GM19239 (cell line): ENCODE measurements at regions not wholly inside any gene's neighbourhood (a gene's known extent, or its start where the extent isn't known, plus 50 kb on each side); places are given as distances from the start of the nearest gene placed in this dataset.
"Not testable (repeated sequence)": the region's sequence is repeated elsewhere in the genome, so short reads cannot be mapped to it uniquely, and the experiment has no call there.

Experiments
- DNase-seq: peaks from one replicate; pipeline ENCODE4 v3.0.0; 2011; ENCODE audit warnings: low spot score; ENCODE audit not compliant: insufficient read length
- FAIRE-seq: peaks from 2 replicates; lab custom pipeline; 2011; peaks lifted over from hg19 to GRCh38; lab: Jason Lieb, UNC

- FAIRE-seq = no peak
Measured at GRCh38 chr20:52305024-52305645, 113.6 kb upstream of the ZFP64 start.

GRCh38 chr20:52303281-52303950 lies 111.8 kb upstream of the ZFP64 start:
- FAIRE-seq (no peak), DNase-seq (no peak)

More at GRCh38 chr20:52305024-52305645, 113.6 kb upstream of the ZFP64 start:
- DNase-seq = no peak

- FAIRE-seq (no peak), DNase-seq (no peak)
Measured at GRCh38 chr20:52302736-52303135, 111.2 kb upstream of the ZFP64 start.

GRCh38 chr20:52302051-52302450 lies 110.5 kb upstream of the ZFP64 start:
- DNase-seq, FAIRE-seq: not testable (repeated sequence)

- no peak for DNase-seq
Measured at GRCh38 chr20:52295556-52295955, 104.0 kb upstream of the ZFP64 start.

GRCh38 chr20:52294106-52294628 lies 102.6 kb upstream of the ZFP64 start:
- FAIRE-seq (no peak), DNase-seq (no peak)

More at GRCh38 chr20:52295556-52295955, 104.0 kb upstream of the ZFP64 start:
- FAIRE-seq = no peak

- FAIRE-seq = no peak
- DNase-seq = no peak
Measured at GRCh38 chr20:52291109-52291508, 99.5 kb upstream of the ZFP64 start.

GRCh38 chr20:52290569-52290968 lies 99.0 kb upstream of the ZFP64 start:
- FAIRE-seq (no peak), DNase-seq (no peak)

- no peak for FAIRE-seq
- no peak for DNase-seq
Measured at GRCh38 chr20:52289956-52290565, 98.5 kb upstream of the ZFP64 start.

- no peak for FAIRE-seq
- DNase-seq = no peak
Measured at GRCh38 chr20:52280407-52280806, 88.8 kb upstream of the ZFP64 start.

- no peak for DNase-seq
- no peak for FAIRE-seq
Measured at GRCh38 chr20:52279706-52280105, 88.1 kb upstream of the ZFP64 start.

- FAIRE-seq (no peak), DNase-seq (no peak)
Measured at GRCh38 chr20:52275181-52275691, 83.7 kb upstream of the ZFP64 start.

- FAIRE-seq = no peak
- DNase-seq = no peak
Measured at GRCh38 chr20:52270696-52271095, 79.1 kb upstream of the ZFP64 start.

- no peak for FAIRE-seq
Measured at GRCh38 chr20:52270001-52270606, 78.5 kb upstream of the ZFP64 start.

GRCh38 chr20:52269321-52269720 lies 77.7 kb upstream of the ZFP64 start:
- DNase-seq (no peak), FAIRE-seq (no peak)

More at GRCh38 chr20:52270001-52270606, 78.5 kb upstream of the ZFP64 start:
- DNase-seq = no peak

GRCh38 chr20:52268184-52268749 lies 76.7 kb upstream of the ZFP64 start:
- FAIRE-seq (no peak), DNase-seq (no peak)

- no peak for DNase-seq
Measured at GRCh38 chr20:52267418-52267817, 75.8 kb upstream of the ZFP64 start.

GRCh38 chr20:52263757-52264156 lies 72.2 kb upstream of the ZFP64 start:
- DNase-seq = no peak
- no peak for FAIRE-seq

More at GRCh38 chr20:52267418-52267817, 75.8 kb upstream of the ZFP64 start:
- FAIRE-seq = no peak

- DNase-seq (no peak), FAIRE-seq (no peak)
Measured at GRCh38 chr20:52261792-52262191, 70.2 kb upstream of the ZFP64 start.

GRCh38 chr20:52259295-52259694 lies 67.7 kb upstream of the ZFP64 start:
- no peak for FAIRE-seq
- no peak for DNase-seq
